ENCODE measurements at regions not wholly inside any gene's neighbourhood (a gene's known extent, or its start where the extent isn't known, plus 50 kb on each side); places are given as distances from the start of the nearest gene placed in this dataset.
"Not testable (repeated sequence)": the region's sequence is repeated elsewhere in the genome, so short reads cannot be mapped to it uniquely, and the experiment has no call there.

DNA sequence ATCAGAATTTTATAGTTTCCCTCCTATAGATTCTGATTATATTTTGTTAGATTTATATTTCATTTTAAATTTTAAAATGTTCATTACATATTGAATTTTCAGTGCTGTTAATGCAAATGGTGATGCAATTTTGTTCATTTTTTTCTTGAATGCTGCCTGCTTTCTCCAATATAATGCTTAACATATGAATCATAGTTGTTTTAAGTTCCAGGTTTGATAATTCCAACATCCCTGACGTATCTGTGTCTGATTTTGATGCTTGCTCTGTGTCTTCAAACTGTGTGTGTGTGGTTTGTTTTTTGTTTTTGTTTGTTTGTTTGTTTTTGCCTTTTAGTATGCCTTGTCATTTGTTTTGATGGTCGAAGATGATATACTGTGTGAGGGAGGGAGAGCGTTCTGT lies 134.7 kb upstream of the ELAC2 start:
- no peak for DNase-seq (ENCODE audit: low read depth, low spot score)
- in situ Hi-C loops (cut with HindIII; ENCODE audit: low pct_unique_long_range_greater_than_20kb, low sequenced_read_pairs) = no loop called here

DNA sequence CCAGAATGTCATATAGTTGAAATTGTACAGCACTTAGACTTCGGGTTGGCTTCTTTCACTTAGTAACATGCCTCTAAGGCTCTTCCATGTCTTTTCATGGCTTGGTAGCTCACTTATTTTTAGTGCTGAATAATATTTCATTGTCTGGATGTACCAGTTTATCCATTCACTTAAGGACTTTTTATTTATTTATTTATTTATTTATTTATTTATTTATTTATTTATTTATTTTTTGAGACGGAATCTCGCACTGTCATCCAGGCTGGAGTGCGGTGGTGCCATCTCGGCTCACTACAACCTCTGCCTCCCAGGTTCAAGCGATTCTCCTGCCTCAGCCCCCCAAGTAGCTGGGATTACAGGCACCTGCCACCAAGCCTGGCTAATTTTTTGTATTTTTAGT lies 132.9 kb upstream of the ELAC2 start:
- in situ Hi-C loops (cut with HindIII; ENCODE audit: low pct_unique_long_range_greater_than_20kb, low sequenced_read_pairs); DNase-seq (ENCODE audit: low read depth, low spot score): not testable (repeated sequence)

DNA sequence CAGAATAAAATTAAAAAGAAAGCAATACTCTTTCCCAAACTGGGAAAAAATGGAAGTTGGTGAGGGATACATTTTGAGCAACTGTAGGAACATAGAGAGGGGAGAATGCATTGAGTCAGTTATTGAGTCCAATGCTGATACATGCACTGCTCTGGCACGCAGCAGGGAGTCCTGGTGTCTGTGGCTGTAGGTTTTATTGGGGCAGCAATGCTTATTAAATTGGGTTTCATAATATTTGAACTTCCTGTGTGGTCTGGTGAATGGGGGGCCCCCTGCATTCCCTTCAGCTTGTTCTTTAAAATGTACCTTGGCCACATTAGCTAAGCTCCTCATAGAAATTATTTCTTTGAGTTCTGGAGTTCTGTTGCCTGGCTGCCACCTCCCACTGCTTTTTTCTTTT lies 125.2 kb upstream of the ELAC2 start:
- no peak for DNase-seq (ENCODE audit: low read depth, low spot score)
- in situ Hi-C loops (cut with HindIII; ENCODE audit: low pct_unique_long_range_greater_than_20kb, low sequenced_read_pairs) = no loop called here

DNA sequence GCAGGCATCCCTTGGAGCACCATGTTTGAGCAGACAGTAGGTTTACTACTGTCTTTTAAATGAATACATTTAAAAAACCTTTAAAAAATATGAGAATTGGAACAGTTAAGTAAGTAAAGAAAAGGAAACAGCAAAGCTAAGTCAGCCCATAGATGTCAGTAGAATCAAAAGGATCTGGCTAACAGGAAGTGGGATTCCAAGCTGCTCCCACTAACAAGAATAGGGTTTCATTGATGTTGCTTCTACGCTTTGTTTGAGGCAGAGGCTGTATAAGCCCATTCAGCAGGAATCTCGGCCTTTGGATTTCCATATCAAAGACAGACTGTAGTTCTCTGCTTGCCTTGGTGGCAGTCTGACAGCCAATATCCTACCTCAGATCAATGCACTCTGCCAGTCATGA lies 122.9 kb upstream of the ELAC2 start:
- peak; percentile 11 for DNase-seq (ENCODE audit: low read depth, low spot score)
- in situ Hi-C loops (cut with HindIII; ENCODE audit: low pct_unique_long_range_greater_than_20kb, low sequenced_read_pairs) = no loop called here

DNA sequence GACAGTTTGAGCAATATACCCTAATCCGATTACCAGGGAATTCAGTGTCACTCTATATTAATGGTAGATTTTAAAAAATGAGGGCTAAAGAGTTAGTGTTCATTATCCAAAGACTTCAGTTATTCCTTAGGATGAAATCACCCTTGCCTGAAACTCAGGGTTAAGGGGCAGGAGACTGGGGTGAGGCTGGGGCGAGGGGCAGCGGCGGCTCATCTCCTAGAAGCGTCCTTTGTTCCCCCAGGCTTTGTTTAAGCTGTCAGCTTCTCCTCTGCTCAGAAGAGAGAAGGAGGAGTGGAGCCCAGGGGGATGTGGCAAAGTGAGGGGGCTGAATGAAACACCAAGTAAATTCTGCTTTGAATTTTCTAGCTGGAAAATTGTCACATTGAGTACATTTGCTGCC lies 117.7 kb upstream of the ELAC2 start:
- no peak for DNase-seq (ENCODE audit: low read depth, low spot score)
- in situ Hi-C loops (cut with HindIII; ENCODE audit: low pct_unique_long_range_greater_than_20kb, low sequenced_read_pairs) = no loop called here

DNA sequence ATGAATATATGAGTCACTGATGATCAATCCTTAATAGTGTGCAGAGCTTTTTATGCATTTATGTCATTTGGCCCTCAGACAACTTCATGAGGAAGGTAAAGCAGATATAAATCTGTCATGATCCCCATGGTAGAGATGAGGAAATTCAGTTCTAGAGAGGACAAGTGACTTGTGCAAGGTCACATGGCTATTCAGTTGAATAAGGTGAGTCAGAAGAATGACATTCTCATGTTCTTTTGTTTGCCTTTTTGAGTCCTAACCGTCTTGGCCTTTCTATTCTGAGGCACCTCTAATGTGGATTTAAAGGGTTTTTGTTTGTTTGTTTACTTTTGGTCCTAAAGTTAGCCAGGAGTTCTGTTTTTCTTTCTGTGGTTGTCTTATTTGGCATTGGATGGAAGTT lies 116.2 kb upstream of the ELAC2 start:
- in situ Hi-C loops (cut with HindIII; ENCODE audit: low pct_unique_long_range_greater_than_20kb, low sequenced_read_pairs) = no loop called here
- no peak for DNase-seq (ENCODE audit: low read depth, low spot score)

DNA sequence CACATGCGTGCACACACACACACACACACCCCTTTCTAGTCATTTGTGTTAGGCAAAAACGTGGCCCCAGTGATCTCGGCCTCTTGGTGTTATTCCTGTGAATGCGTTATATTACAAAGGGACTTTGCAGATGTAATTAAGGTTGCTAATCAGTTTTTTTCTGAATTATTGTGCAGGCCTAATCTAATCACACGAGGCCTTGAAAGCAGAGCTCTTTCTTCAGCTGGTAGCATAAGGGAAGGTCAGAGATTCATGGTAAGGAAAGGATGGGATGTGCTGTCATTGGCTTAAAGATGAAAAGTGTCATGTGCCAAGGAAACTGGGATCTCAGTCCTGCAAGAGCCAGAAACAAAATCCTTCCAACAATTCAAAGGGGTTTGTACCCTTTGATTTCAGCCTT lies 113.4 kb upstream of the ELAC2 start:
- DNase-seq (ENCODE audit: low read depth, low spot score) = no peak
- in situ Hi-C loops (cut with HindIII; ENCODE audit: low pct_unique_long_range_greater_than_20kb, low sequenced_read_pairs) = no loop called here

DNA sequence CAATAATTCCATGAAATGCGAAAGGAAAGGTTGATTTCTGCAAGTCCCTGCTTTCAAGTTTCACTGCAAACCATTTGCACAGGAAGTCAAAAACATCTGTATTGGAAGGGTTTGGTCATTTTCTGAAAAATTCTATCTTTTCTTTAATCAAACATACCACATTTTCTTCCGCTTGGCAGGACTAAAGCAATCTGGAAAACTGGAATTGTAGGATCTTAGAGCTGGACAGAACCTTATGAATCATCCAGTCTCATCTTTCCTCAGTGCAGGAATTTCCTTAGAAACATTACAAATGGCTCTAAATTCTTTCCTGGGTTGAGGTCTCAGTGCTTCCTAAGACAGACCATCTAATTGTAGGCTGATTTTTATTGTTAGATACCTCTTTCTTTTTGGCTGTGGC lies 111.5 kb upstream of the ELAC2 start:
- in situ Hi-C loops (cut with HindIII; ENCODE audit: low pct_unique_long_range_greater_than_20kb, low sequenced_read_pairs) = no loop called here
- DNase-seq (ENCODE audit: low read depth, low spot score) = no peak

DNA sequence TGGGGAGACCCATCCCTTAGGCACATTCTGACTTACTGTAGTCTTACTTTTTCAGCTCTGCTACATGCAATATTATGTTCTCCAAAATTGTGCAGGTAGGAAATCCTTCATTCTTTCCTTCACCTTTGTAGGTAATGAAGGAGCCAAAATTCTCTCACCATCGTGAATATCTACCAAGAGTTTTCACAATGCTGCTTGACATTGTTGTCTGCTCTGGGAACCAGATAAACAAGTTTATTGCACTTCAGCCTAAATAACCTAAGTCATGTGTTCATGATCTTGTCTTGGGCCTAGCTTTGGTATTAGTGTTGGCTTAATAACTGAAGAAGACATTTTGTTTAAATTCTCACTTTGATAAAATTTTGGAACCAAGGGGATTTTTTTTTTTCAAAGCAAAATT lies 110.8 kb upstream of the ELAC2 start:
- in situ Hi-C loops (cut with HindIII; ENCODE audit: low pct_unique_long_range_greater_than_20kb, low sequenced_read_pairs) = no loop called here
- DNase-seq (ENCODE audit: low read depth, low spot score) = no peak

DNA sequence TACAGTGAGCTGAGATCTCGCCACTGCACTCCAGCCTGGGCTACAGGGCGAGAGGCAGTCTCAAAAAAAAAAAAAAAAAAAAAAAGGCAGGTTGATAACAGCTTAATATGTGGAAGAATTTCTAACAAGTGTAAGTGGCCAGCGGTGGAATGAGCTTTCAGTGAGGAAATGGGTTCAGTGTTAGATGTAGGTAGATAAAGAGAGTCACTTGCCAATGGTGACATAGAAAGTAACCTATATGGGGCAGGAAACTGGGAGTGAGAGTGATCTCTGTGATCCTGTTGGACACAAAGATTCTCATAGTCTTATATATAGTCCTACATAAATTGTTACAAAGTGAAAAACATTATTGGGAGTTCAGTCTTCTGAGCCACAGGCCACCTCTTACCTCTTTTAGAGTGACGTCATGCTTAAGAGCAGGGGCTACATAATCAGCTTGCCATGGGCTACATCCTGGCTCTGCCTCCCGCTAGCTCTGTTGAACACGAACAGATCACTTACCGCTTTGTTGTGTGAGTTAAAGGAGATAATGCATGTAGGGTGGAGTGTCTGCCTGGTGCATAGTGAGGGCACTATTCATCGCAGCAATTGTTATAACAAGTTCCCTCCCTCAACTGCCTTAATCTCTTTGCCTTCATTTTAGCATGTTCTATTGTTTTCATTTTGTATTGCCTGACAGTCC lies 110.2 kb upstream of the ELAC2 start:
- no peak for DNase-seq (ENCODE audit: low read depth, low spot score)
- in situ Hi-C loops (cut with HindIII; ENCODE audit: low pct_unique_long_range_greater_than_20kb, low sequenced_read_pairs) = no loop called here

DNA sequence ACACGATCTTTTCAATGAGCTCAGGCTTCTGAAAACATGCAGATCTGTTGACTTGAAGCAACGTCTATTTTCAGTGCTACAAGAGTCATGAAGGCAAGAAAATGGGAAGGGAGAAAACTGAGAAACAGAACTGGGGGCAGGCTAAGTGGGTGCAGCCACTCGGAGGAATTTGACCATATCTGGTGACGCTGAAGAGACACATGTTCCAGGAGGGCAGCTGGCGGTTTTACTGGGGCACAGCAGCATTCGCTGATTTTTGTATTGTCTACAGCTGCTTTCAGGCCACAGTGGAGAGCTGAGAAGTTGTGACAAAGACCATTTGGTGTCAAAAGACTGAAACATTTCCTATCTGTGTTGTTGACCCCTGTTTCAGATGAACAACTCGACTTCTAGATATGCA lies 103.0 kb upstream of the ELAC2 start:
- in situ Hi-C loops (cut with HindIII; ENCODE audit: low pct_unique_long_range_greater_than_20kb, low sequenced_read_pairs) = no loop called here
- DNase-seq (ENCODE audit: low read depth, low spot score) = no peak

DNA sequence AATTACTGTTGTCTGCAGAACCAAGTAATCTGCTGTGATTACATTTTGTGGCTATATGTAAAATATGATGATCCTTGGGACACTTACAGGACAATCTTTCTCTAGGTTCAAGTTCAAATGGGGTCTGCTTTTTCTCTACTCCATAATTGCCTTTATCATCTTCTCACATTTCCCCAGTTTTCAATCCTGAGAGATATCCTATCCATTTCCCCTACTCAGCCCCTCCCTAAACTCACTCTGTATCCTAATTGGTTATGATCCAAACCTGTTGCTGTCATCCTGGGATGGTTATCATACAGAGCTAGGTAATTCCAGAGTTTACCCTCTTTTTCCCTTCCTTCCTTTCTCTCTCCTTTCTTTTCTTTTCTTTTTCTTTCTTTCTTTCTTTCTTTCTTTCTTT lies 100.5 kb upstream of the ELAC2 start:
- DNase-seq (ENCODE audit: low read depth, low spot score) = no peak
- in situ Hi-C loops (cut with HindIII; ENCODE audit: low pct_unique_long_range_greater_than_20kb, low sequenced_read_pairs) = no loop called here

DNA sequence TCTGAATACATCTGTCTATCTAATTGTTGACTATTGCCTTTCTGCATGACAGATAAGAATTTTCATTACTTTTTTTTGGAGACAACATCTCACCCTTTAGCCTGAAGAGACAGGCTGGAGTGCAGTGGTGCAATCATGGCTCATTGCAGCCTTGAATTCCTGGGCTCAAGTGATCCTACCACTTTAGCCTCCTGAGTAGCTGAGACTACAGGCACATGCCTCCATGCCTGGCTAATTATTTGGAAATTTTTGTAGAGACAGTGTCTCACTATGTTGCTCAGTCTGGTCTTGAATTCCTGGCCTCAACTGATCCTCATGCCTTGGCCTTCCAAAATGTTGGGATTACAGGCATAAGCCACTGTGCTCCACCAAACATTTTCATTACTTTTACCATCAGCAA lies 99.8 kb upstream of the ELAC2 start:
- DNase-seq (ENCODE audit: low read depth, low spot score) = no peak
- in situ Hi-C loops (cut with HindIII; ENCODE audit: low pct_unique_long_range_greater_than_20kb, low sequenced_read_pairs) = no loop called here

DNA sequence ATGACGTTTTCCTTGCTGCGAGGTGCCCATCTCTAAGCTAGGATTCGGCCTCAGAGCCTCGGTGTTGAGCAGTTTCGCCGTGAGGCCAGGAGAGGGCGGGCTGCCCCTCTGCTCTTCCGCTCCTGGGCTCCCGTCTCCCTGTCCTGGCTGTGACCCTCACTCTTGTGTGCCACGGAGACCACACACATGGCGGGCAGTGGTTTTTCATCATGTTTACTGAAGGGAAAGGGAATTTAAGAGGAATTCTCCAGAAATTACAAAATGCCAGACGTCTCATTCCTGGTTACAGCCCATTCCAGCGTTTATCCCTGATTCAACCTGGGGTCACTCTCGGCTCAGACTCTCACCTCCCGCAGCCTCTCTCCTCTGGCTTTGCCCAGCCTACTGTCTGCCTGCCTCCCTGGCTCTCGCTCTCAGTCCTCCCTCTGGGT lies 96.8 kb upstream of the ELAC2 start:
- in situ Hi-C loops (cut with HindIII; ENCODE audit: low pct_unique_long_range_greater_than_20kb, low sequenced_read_pairs) = no loop called here
- peak; percentile 66 for DNase-seq (ENCODE audit: low read depth, low spot score)

DNA sequence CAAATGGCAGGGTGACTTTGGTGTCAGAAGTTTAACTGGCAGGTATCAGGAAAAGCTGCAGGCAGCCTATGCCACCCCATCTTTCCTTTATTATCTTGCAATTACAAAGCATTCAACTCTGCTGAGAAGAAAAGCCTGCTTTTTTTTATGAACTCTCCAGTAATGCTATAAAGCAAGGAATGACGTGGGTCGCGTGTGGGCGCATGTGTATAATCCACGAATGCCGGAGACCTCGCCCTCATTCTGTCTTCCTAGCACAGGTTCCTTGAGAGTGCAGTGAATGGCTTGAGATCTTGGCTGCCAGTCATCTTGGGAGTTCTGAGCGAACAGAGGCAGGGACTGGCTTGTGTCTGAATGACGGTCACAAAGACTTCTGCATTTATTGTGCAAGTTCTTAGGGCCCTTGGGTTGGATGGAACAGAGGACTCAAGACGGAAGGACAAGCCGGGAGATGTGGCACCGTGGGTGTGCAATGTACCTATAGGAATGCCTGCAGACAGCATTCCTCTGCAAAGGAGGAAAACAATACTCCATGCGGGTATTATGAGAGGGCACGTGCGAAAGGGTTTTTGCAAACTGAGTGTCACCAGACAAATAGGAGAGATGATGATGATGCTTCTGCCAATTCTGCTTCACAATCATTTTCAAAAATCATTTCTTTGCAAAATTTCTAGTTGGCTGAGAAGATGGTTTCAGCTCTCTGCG lies 96.1 kb upstream of the ELAC2 start:
- in situ Hi-C loops (cut with HindIII; ENCODE audit: low pct_unique_long_range_greater_than_20kb, low sequenced_read_pairs) = no loop called here
- no peak for DNase-seq (ENCODE audit: low read depth, low spot score)

DNA sequence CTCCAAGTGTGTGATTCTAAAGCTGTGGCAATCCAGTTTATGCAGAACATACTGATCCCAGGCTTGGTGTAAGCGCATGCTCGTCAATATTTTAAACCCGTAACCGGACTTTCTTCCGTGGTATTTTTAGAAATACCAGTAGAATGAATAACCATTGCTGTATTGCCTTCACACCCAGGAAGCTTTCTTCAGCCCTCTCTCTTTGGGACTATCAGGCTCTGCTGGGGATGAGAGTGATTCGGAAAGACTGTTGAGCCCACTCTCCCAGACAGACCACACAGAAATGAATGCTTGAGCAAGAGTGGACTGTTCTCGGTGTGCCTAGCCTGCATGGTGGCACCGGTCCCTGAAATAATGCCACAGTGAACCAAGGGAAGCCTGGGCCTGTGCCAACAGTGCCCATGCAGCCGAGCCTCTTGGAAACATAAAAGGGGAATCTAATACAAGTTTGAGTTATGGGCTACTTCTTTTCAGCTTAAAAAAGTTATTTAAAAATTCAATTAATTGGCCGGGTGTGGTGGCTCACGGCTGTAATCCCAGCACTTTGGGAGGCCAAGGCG lies 89.9 kb upstream of the ELAC2 start:
- in situ Hi-C loops (cut with HindIII; ENCODE audit: low pct_unique_long_range_greater_than_20kb, low sequenced_read_pairs) = no loop called here
- DNase-seq (ENCODE audit: low read depth, low spot score) = no peak

DNA sequence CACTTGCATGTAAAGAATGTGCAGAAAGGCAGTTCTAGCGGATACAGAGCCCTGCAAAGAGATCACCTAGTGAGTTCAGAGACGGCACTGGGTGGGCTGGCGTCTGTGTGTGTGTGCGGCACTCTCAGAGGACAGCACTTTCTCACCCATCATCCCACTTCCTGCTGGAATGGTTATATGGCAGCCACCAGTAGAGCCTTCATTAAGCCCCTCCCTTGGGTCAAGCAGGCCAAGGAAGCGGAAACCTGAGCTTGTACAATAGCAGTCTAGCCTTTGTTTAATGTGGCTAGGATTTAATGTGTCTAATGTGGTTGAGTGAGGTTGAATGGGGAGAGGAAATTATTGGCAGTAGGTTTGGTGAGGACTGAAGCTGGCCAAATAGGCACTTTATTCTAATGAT lies 88.3 kb upstream of the ELAC2 start:
- no peak for DNase-seq (ENCODE audit: low read depth, low spot score)

DNA sequence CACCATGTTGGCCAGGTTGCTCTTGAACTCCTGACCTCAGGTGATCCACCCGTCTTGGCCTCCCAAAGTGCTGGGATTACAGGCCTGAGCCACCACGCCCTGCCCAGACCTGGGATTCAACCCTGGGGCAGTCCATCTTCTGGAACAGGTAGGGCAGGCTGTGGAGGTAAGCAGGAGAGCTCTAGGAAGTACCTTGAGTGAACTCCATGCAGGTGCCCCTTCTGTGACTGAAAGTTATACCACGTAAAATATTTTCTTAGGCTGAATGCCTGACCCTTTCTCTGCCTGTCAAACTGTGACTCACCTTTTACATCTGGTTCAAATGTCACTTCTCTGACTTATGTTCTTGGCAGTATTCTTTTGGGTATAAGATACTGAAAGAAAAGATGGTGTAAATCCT lies 86.7 kb upstream of the ELAC2 start:
- in situ Hi-C loops (cut with HindIII; ENCODE audit: low pct_unique_long_range_greater_than_20kb, low sequenced_read_pairs) = no loop called here
- no peak for DNase-seq (ENCODE audit: low read depth, low spot score)

More for the DNA sequence above, 88.3 kb upstream of the ELAC2 start:
- in situ Hi-C loops (cut with HindIII; ENCODE audit: low pct_unique_long_range_greater_than_20kb, low sequenced_read_pairs) = no loop called here

DNA sequence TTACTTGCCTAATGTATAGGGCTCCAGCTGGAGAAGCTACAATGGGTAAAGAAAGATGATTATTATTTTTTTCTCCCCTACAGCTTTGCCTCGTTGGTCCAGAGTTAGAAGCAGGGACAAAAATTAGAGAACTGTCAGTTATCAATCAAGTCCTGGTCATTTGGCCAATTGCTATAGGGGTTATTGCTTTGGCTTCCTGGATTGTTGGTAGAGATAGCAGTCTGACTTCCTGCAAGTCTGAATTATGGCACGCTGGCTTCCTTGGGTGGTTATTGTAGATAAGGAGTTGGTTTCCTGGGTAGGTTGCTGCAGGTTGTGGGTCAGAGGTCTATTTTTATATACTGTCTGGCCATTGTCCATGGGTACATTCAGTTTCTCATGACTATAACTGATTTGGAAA lies 84.7 kb upstream of the ELAC2 start:
- DNase-seq (ENCODE audit: low read depth, low spot score) = no peak
- in situ Hi-C loops (cut with HindIII; ENCODE audit: low pct_unique_long_range_greater_than_20kb, low sequenced_read_pairs) = no loop called here

Measured in SK-MEL-5 (cell line).